MM.1S (cell line): ENCODE measurements at regions not wholly inside any gene's neighbourhood (a gene's known extent, or its start where the extent isn't known, plus 50 kb on each side); places are given as distances from the start of the nearest gene placed in this dataset.

ENCODE experiments used
- DNase-seq: peaks from one replicate; pipeline ENCODE4 v3.0.0-alpha.2; 2015
- H2AFZ ChIP-seq: fragments of 300-600 bp; sonication (generic); 2 replicates; pipeline ENCODE4 v1.6.0; 2016; ENCODE audit warnings: antibody characterized with exemption, low read length
- H3F3A ChIP-seq: fragments of 300-600 bp; sonication (generic); 2 replicates; pipeline ENCODE4 v1.6.1; 2016; ENCODE audit warnings: mild to moderate bottlenecking, antibody characterized with exemption, low read length, moderate library complexity, mixed read lengths; ENCODE audit not compliant: insufficient read depth
- H3K27ac ChIP-seq: fragments of 300-600 bp; sonication (generic); 2 replicates; pipeline ENCODE4 v1.5.1; 2016; ENCODE audit warnings: mild to moderate bottlenecking, low read length
- H3K27me3 ChIP-seq: fragments of 300-600 bp; sonication (generic); replicated peaks from 2 replicates; pipeline ENCODE4 v1.6.0; 2016; ENCODE audit warnings: low read length; ENCODE audit not compliant: insufficient read depth
- H3K36me3 ChIP-seq: fragments of 300-600 bp; sonication (generic); replicated peaks from 2 replicates; pipeline ENCODE4 v1.6.1; 2016; ENCODE audit warnings: mild to moderate bottlenecking, low read length, mixed read lengths; ENCODE audit not compliant: insufficient read depth
- H3K4me1 ChIP-seq: fragments of 300-600 bp; sonication (generic); 2 replicates; pipeline ENCODE4 v1.6.1; 2016; ENCODE audit warnings: low read length, mixed read lengths
- H3K4me2 ChIP-seq: fragments of 300-600 bp; sonication (generic); 2 replicates; pipeline ENCODE4 v1.6.0; 2016; ENCODE audit warnings: low read depth, low read length
- H3K4me3 ChIP-seq: fragments of 300-600 bp; sonication (generic); 2 replicates; pipeline ENCODE4 v1.5.1; 2016; ENCODE audit warnings: low read length, mixed read lengths
- H3K79me2 ChIP-seq: fragments of 300-600 bp; sonication (generic); 2 replicates; pipeline ENCODE4 v1.6.1; 2016; ENCODE audit warnings: mixed run types, low read length, mixed read lengths
- H3K9ac ChIP-seq: fragments of 300-600 bp; sonication (generic); 2 replicates; pipeline ENCODE4 v1.6.1; 2016; ENCODE audit warnings: low read length, mixed read lengths
- H3K9me2 ChIP-seq: fragments of 300-600 bp; sonication (generic); replicated peaks from 2 replicates; pipeline ENCODE4 v1.6.1; 2016; ENCODE audit warnings: mild to moderate bottlenecking, low read length, mixed read lengths; ENCODE audit not compliant: insufficient read depth
- H3K9me3 ChIP-seq: fragments of 300-600 bp; sonication (generic); replicated peaks from 2 replicates; pipeline ENCODE4 v1.6.1; 2016; ENCODE audit warnings: mild to moderate bottlenecking, low read length, mixed read lengths; ENCODE audit not compliant: insufficient read depth
- H4K20me1 ChIP-seq: fragments of 300-600 bp; sonication (generic); 2 replicates; pipeline ENCODE4 v1.6.1; 2016; ENCODE audit warnings: mild to moderate bottlenecking, low read length, moderate library complexity, mixed read lengths; ENCODE audit not compliant: insufficient read depth
- CTCF ChIP-seq: fragments of 300-600 bp; sonication (generic); IDR thresholded peaks from 2 replicates; pipeline ENCODE4 v1.5.1; 2016; ENCODE audit warnings: antibody characterized with exemption, low read length, mixed read lengths
- EZH2 ChIP-seq: fragments of 300-600 bp; sonication (generic); optimal IDR thresholded peaks from 2 replicates; pipeline ENCODE3; 2017; ENCODE audit warnings: low read depth, mild to moderate bottlenecking, antibody characterized with exemption, low read length, mixed read lengths
- EZH2phosphoT487 ChIP-seq: fragments of 300-600 bp; sonication (generic); IDR thresholded peaks from 2 replicates; pipeline ENCODE4 v1.6.1; 2018; ENCODE audit warnings: antibody characterized with exemption, low read length

- Histone ChIP-seq H3K27ac (no peak overlapping the region), H3K36me3 (no peaks in the 10 kb centered on the region), H3K79me2 (no peaks in the 10 kb centered on the region), H3K9me2 (no peaks in the 10 kb centered on the region), H3K4me2 (no peak overlapping the region), H3K9ac (no peak overlapping the region), H3K4me1 (no peaks in the 10 kb centered on the region), H3F3A (no peaks in the 10 kb centered on the region), H4K20me1 (no peaks in the 10 kb centered on the region), H3K4me3 (no peak overlapping the region), H3K9me3 (no peaks in the 10 kb centered on the region), H2AFZ (no peak overlapping the region), H3K27me3 (no peaks in the 10 kb centered on the region)
- TF ChIP-seq EZH2 (no peak), EZH2phosphoT487 (no peak), CTCF (no peak)
- no peak for DNase-seq
Measured at GRCh38 chr6:133740816-133741215, 148.1 kb upstream of the TCF21 start.

GRCh38 chr6:133741375-133741861 is 147.5 kb upstream of the TCF21 start:
- Histone ChIP-seq H3K9me3 (no peaks in the 10 kb centered on the region), H3K36me3 (no peaks in the 10 kb centered on the region), H3K9me2 (no peaks in the 10 kb centered on the region), H3K9ac (no peak overlapping the region), H4K20me1 (no peaks in the 10 kb centered on the region), H3K4me2 (no peak overlapping the region), H3K79me2 (no peaks in the 10 kb centered on the region), H3F3A (no peaks in the 10 kb centered on the region), H3K4me3 (no peak overlapping the region), H3K27ac (no peak overlapping the region), H3K4me1 (no peaks in the 10 kb centered on the region), H2AFZ (no peak overlapping the region), H3K27me3 (no peaks in the 10 kb centered on the region)
- DNase-seq, result no peak
- TF ChIP-seq EZH2phosphoT487 (no peak), CTCF (no peak), EZH2 (no peak)

- Histone ChIP-seq H3K36me3 (no peaks in the 10 kb centered on the region), H3F3A (no peaks in the 10 kb centered on the region), H3K79me2 (no peaks in the 10 kb centered on the region), H3K9me3 (no peaks in the 10 kb centered on the region), H3K9me2 (no peaks in the 10 kb centered on the region), H3K27ac (no peak overlapping the region), H3K4me3 (no peak overlapping the region), H3K27me3 (no peaks in the 10 kb centered on the region), H3K4me2 (no peak overlapping the region), H2AFZ (no peak overlapping the region), H3K4me1 (no peaks in the 10 kb centered on the region), H4K20me1 (no peaks in the 10 kb centered on the region), H3K9ac (no peak overlapping the region)
- no peak for DNase-seq
- TF ChIP-seq EZH2, result no peak
- TF ChIP-seq EZH2phosphoT487, result no peak
- TF ChIP-seq CTCF, result no peak
Measured at GRCh38 chr6:133743621-133744020, 145.3 kb upstream of the TCF21 start.
